ENCODE measurements at regions not wholly inside any gene's neighbourhood (a gene's known extent, or its start where the extent isn't known, plus 50 kb on each side); places are given as distances from the start of the nearest gene placed in this dataset.
"Not testable (repeated sequence)": the region's sequence is repeated elsewhere in the genome, so short reads cannot be mapped to it uniquely, and the experiment has no call there.

GRCh38 chr5:98325187-98325586, 448.3 kb upstream of the RGMB start:
- H4K20me1 ChIP-seq (ENCODE audit: insufficient read depth); H3K27me3 ChIP-seq (ENCODE audit: insufficient read depth, low read depth, low read length); H3K27ac ChIP-seq (ENCODE audit: low read length); H3K9ac ChIP-seq (ENCODE audit: low read length); H3K9me2 ChIP-seq (ENCODE audit: insufficient read depth, low read length); H3K36me3 ChIP-seq (ENCODE audit: insufficient read depth, low read length); H3K9me3 ChIP-seq (ENCODE audit: low read length); H3K4me2 ChIP-seq (ENCODE audit: low read length); H3K4me3 ChIP-seq (ENCODE audit: low read length); H3K79me2 ChIP-seq (replicated peaks; ENCODE audit: insufficient read depth, low read length); H3F3A ChIP-seq (ENCODE audit: insufficient read depth, low read length, poor library complexity, severe bottlenecking); H2AFZ ChIP-seq (ENCODE audit: low read depth, low read length): not testable (repeated sequence)

- Histone ChIP-seq H3K9me3 (ENCODE audit: low read length) (no peaks in the 10 kb centered on the region), H3K9me2 (ENCODE audit: insufficient read depth, low read length) (no peaks in the 10 kb centered on the region), H4K20me1 (ENCODE audit: insufficient read depth) (no peaks in the 10 kb centered on the region), H3K27ac (ENCODE audit: low read length) (no peak overlapping the region), H3K79me2 (replicated peaks; ENCODE audit: insufficient read depth, low read length) (no peaks in the 10 kb centered on the region), H3K4me2 (ENCODE audit: low read length) (no peak overlapping the region), H3K27me3 (ENCODE audit: insufficient read depth, low read depth, low read length) (no peaks in the 10 kb centered on the region), H2AFZ (ENCODE audit: low read depth, low read length) (no peak overlapping the region), H3F3A (ENCODE audit: insufficient read depth, low read length, poor library complexity, severe bottlenecking) (no peaks in the 10 kb centered on the region), H3K4me3 (ENCODE audit: low read length) (no peak overlapping the region), H3K9ac (ENCODE audit: low read length) (no peak overlapping the region), H3K36me3 (ENCODE audit: insufficient read depth, low read length) (no peaks in the 10 kb centered on the region)
- TF ChIP-seq RAD21 (conservative IDR thresholded peaks at IDR 0.05) (no peak), EZH2 (IDR thresholded peaks at IDR 0.05; ENCODE audit: borderline replicate concordance, insufficient read depth, low read length, poor library complexity, severe bottlenecking) (no peak), MXI1 (conservative IDR thresholded peaks at IDR 0.05; ENCODE audit: poor library complexity, severe bottlenecking) (no peak), SMC3 (conservative IDR thresholded peaks at IDR 0.05; ENCODE audit: poor library complexity) (no peak), REST (IDR thresholded peaks at IDR 0.05; ENCODE audit: borderline replicate concordance) (no peak), CTCF (IDR thresholded peaks at IDR 0.05; ENCODE audit: poor library complexity, severe bottlenecking) (no peak), POLR2AphosphoS5 (IDR thresholded peaks at IDR 0.05) (no peak), TAF1 (IDR thresholded peaks at IDR 0.05; ENCODE audit: low read depth) (no peak), EP300 (conservative IDR thresholded peaks at IDR 0.05; ENCODE audit: poor library complexity, severe bottlenecking) (no peak)
These were observed 445.4 kb upstream of the RGMB start for GRCh38 chr5:98328015-98328414.

GRCh38 chr5:98330871-98331270, 442.6 kb upstream of the RGMB start:
- no peak overlapping the region for H2AFZ ChIP-seq (ENCODE audit: low read depth, low read length)

More at GRCh38 chr5:98330871-98331270, 442.6 kb upstream of the RGMB start:
- no peaks in the 10 kb centered on the region for H3K27me3 ChIP-seq (ENCODE audit: insufficient read depth, low read depth, low read length)
- H4K20me1 ChIP-seq (ENCODE audit: insufficient read depth), result no peaks in the 10 kb centered on the region
- TF ChIP-seq REST (IDR thresholded peaks at IDR 0.05; ENCODE audit: borderline replicate concordance) (no peak), EP300 (conservative IDR thresholded peaks at IDR 0.05; ENCODE audit: poor library complexity, severe bottlenecking) (no peak), SMC3 (conservative IDR thresholded peaks at IDR 0.05; ENCODE audit: poor library complexity) (no peak), CTCF (IDR thresholded peaks at IDR 0.05; ENCODE audit: poor library complexity, severe bottlenecking) (no peak), POLR2AphosphoS5 (IDR thresholded peaks at IDR 0.05) (no peak), RAD21 (conservative IDR thresholded peaks at IDR 0.05) (no peak)
- no peaks in the 10 kb centered on the region for H3F3A ChIP-seq (ENCODE audit: insufficient read depth, low read length, poor library complexity, severe bottlenecking)
- no peaks in the 10 kb centered on the region for H3K36me3 ChIP-seq (ENCODE audit: insufficient read depth, low read length)
- H3K27ac ChIP-seq (ENCODE audit: low read length), result no peak overlapping the region
- no peak overlapping the region for H3K4me2 ChIP-seq (ENCODE audit: low read length)
- no peak overlapping the region for H3K9ac ChIP-seq (ENCODE audit: low read length)
- no peaks in the 10 kb centered on the region for H3K79me2 ChIP-seq (replicated peaks; ENCODE audit: insufficient read depth, low read length)
- H3K9me3 ChIP-seq (ENCODE audit: low read length), result no peaks in the 10 kb centered on the region
- no peak overlapping the region for H3K4me3 ChIP-seq (ENCODE audit: low read length)
- H3K9me2 ChIP-seq (ENCODE audit: insufficient read depth, low read length), result no peaks in the 10 kb centered on the region
